Natural killer cell treated with Interleukin-12 subunit alpha and Interleukin-12 subunit beta and Interleukin-15 and Interleukin-18, amount 100 ng/mL, for 72 hours (primary cell): ENCODE measurements at regions not wholly inside any gene's neighbourhood (a gene's known extent, or its start where the extent isn't known, plus 50 kb on each side); places are given as distances from the start of the nearest gene placed in this dataset.

Experiments
- ATAC-seq, 2 donors: fragments of 150-1000 bp; cut with Tn5 transposase in 1 of 2; sonication (Bioruptor Pico), chemical (Tn5 transposase) in 1 of 2; 2 replicates each; pipeline ENCODE4 v1.10.0; 2021
- DNase-seq: peaks from one replicate; pipeline ENCODE4 v3.0.0; 2022; ENCODE audit warnings: low spot score
- H3K27ac Mint-ChIP-seq, 2 donors: 1 replicate in 1 of 2; 2 replicates in 1 of 2; pipeline ENCODE4 v1.8.0; 2022; ENCODE audit warnings: mixed read lengths in 2 of 2, mild to moderate bottlenecking in 1 of 2, moderate library complexity in 1 of 2
- H3K27me3 Mint-ChIP-seq, 2 donors: 1 replicate in 1 of 2; 2 replicates in 1 of 2; pipeline ENCODE4 v1.8.0; 2022; ENCODE audit warnings: mixed read lengths in 2 of 2
- H3K36me3 Mint-ChIP-seq: one replicate; pipeline ENCODE4 v1.8.0; 2022; ENCODE audit warnings: mixed read lengths
- H3K4me1 Mint-ChIP-seq, 2 donors: 1 replicate in 1 of 2; 2 replicates in 1 of 2; pipeline ENCODE4 v1.8.0; 2022; ENCODE audit warnings: low read depth in 2 of 2, mixed read lengths in 2 of 2, mild to moderate bottlenecking in 1 of 2
- H3K4me3 Mint-ChIP-seq: one replicate; pipeline ENCODE4 v1.8.0; 2022; ENCODE audit warnings: mixed read lengths
- H3K9me3 Mint-ChIP-seq: 2 replicates; pipeline ENCODE4 v1.8.0; 2022; ENCODE audit warnings: mixed read lengths

DNA sequence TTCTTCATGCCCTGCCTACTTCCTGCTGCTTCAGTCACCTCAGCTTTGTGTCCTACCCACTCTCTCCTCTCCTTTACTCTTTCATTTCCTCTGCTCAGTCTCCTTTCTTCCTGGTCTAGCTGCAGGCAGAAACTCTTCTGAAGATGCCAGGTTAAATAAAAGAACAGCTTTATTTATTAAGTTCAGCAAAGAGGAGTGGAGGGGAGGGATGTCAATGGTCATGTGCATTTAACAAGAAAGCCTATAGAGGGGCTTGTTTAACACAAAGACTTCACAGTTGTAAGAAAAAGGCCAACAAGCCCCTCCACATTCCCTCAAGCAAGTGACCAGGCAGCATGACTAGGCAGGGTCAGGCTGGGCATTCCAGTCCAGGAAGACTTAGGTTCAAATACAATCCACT lies 609.2 kb downstream of the INSC start:
- Mint-ChIP-seq H3K36me3 (no peaks in the 10 kb centered on the region), H3K27me3 (no peaks in the 10 kb centered on the region), H3K4me1 (no peaks in the 10 kb centered on the region), H3K9me3 (no peaks in the 10 kb centered on the region), H3K4me3 (no peak overlapping the region), H3K27ac (no peak overlapping the region)
- ATAC-seq (no peak), DNase-seq (no peak)

GRCh38 chr11:15724601-15725000 lies 609.9 kb downstream of the INSC start:
- no peak overlapping the region for H3K27ac Mint-ChIP-seq
- no peak for DNase-seq

DNA sequence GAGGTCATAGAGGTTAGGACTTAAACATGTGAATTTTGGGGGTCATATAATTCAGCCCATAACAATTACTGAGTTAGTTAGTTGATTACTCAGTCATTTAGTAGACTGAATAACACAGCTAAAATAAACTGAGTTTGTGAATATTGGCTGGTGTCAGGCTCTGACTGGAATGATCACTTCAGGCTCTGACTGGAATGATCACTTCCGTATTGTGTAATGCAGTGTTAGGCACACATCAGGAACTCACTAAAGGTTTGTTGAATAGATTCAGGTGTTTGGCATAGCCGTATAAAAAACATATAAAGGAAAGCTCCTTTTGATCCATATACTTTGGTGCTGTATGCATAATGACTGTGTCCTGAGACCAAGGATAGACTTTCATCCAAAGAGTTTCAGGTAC lies 610.5 kb downstream of the INSC start:
- no peaks in the 10 kb centered on the region for H3K4me1 Mint-ChIP-seq
- ATAC-seq (no peak), DNase-seq (no peak)
- H3K27ac Mint-ChIP-seq: no peak overlapping the region
- no peaks in the 10 kb centered on the region for H3K27me3 Mint-ChIP-seq
- no peak overlapping the region for H3K4me3 Mint-ChIP-seq
- no peaks in the 10 kb centered on the region for H3K9me3 Mint-ChIP-seq
- no peaks in the 10 kb centered on the region for H3K36me3 Mint-ChIP-seq

More at GRCh38 chr11:15724601-15725000, 609.9 kb downstream of the INSC start:
- H3K9me3 Mint-ChIP-seq: no peaks in the 10 kb centered on the region
- no peaks in the 10 kb centered on the region for H3K36me3 Mint-ChIP-seq
- no peak overlapping the region for H3K4me3 Mint-ChIP-seq
- H3K27me3 Mint-ChIP-seq: no peaks in the 10 kb centered on the region
- no peaks in the 10 kb centered on the region for H3K4me1 Mint-ChIP-seq
- no peak for ATAC-seq

DNA sequence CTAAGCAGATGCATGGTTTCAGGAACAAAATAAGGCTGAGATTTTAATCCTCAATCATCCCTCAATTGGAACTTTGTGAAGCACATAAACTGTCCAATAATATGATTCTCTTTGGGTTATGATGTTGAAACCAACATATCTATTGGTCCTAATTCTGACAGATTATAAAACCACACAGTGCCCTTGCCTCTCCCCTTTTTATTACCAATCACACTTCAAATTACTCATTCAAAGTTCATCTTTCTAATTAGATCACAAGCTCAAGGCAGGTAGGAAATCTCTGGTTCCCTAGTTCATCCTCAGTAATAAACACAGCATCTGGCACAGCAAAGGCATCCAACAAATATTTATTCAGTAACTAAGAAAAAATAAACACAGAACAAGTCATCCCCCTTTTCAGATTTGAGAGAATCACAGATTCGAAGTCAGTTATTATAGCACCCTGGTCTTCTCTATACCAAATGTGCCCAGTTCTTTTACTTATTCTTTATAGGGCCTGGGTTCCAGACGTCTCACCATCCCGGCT lies 611.6 kb downstream of the INSC start:
- no peaks in the 10 kb centered on the region for H3K9me3 Mint-ChIP-seq
- ATAC-seq (no peak), DNase-seq (no peak)
- no peak overlapping the region for H3K4me3 Mint-ChIP-seq
- H3K27me3 Mint-ChIP-seq: no peaks in the 10 kb centered on the region
- H3K4me1 Mint-ChIP-seq: no peaks in the 10 kb centered on the region
- H3K27ac Mint-ChIP-seq: no peak overlapping the region
- no peaks in the 10 kb centered on the region for H3K36me3 Mint-ChIP-seq

GRCh38 chr11:15726893-15727519 lies 612.3 kb downstream of the INSC start:
- H3K4me3 Mint-ChIP-seq: no peak overlapping the region
- no peaks in the 10 kb centered on the region for H3K27me3 Mint-ChIP-seq
- no peak for ATAC-seq
- no peaks in the 10 kb centered on the region for H3K36me3 Mint-ChIP-seq
- DNase-seq: no peak
- H3K4me1 Mint-ChIP-seq: no peaks in the 10 kb centered on the region
- H3K27ac Mint-ChIP-seq: no peak overlapping the region
- no peaks in the 10 kb centered on the region for H3K9me3 Mint-ChIP-seq

- no peak for ATAC-seq
- Mint-ChIP-seq H3K36me3 (no peaks in the 10 kb centered on the region), H3K9me3 (no peaks in the 10 kb centered on the region), H3K4me1 (no peaks in the 10 kb centered on the region), H3K4me3 (no peak overlapping the region), H3K27ac (no peak overlapping the region), H3K27me3 (no peaks in the 10 kb centered on the region)
- DNase-seq: no peak
These were observed 612.8 kb downstream of the INSC start for GRCh38 chr11:15727520-15727914.

DNA sequence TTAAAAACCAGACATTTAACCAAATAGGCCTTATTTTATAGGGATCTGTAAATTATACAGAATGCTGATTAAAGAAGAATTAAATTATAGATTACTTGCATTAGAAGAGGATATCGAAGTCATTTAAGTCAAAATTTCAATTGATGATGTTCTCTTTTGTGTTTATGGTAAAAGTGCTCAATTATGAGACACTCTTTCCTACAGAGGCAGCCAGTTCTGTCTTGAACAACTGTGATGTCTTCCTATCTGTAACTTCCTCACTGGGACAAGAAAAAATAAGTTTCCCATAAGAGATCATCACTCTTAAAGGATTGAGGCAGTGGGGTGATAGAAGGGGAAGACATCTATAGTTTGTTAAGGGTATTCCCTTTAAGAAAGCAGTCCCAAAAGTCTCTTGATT lies 613.5 kb downstream of the INSC start:
- Mint-ChIP-seq H3K4me3 (no peak overlapping the region), H3K9me3 (no peaks in the 10 kb centered on the region), H3K27me3 (no peaks in the 10 kb centered on the region), H3K27ac (no peak overlapping the region), H3K36me3 (no peaks in the 10 kb centered on the region), H3K4me1 (no peaks in the 10 kb centered on the region)
- DNase-seq: no peak
- ATAC-seq: no peak

GRCh38 chr11:15730263-15730994 lies 615.7 kb downstream of the INSC start:
- Mint-ChIP-seq H3K36me3 (no peaks in the 10 kb centered on the region), H3K27ac (no peak overlapping the region), H3K4me1 (no peaks in the 10 kb centered on the region), H3K4me3 (no peak overlapping the region), H3K27me3 (no peaks in the 10 kb centered on the region), H3K9me3 (no peaks in the 10 kb centered on the region)
- DNase-seq: no peak
- no peak for ATAC-seq

GRCh38 chr11:15730995-15731385 lies 616.3 kb downstream of the INSC start:
- Mint-ChIP-seq H3K9me3 (no peaks in the 10 kb centered on the region), H3K4me1 (no peaks in the 10 kb centered on the region)

DNA sequence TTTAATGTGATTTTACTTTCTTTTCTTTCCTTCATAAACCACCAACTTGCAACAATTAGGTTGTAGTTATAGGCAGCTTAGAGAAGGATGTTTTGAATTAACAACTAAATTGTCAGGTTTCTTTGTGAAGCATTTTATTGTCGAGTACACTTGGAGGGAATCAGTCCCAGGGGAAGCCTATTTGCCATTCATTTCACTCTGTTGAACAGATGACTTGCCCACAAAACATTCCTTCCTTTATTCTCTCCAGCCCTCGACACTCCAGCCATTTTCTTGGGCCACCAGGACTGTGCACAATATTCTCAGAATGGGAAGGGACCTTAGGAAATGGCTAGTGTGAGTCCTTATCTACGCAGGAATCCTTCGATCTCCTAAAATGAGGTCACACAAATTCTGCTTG lies 620.6 kb downstream of the SOX6 start:
- Mint-ChIP-seq H3K4me1 (no peaks in the 10 kb centered on the region), H3K27ac (no peak overlapping the region), H3K36me3 (no peaks in the 10 kb centered on the region), H3K4me3 (no peak overlapping the region), H3K27me3 (no peaks in the 10 kb centered on the region), H3K9me3 (peaks cover 3% of the 10 kb centered on the region)
- ATAC-seq (no peak), DNase-seq (no peak)

More at GRCh38 chr11:15730995-15731385, 616.3 kb downstream of the INSC start:
- no peak overlapping the region for H3K4me3 Mint-ChIP-seq
- H3K36me3 Mint-ChIP-seq: no peaks in the 10 kb centered on the region
- ATAC-seq: no peak
- DNase-seq: no peak
- H3K27me3 Mint-ChIP-seq: no peaks in the 10 kb centered on the region
- no peak overlapping the region for H3K27ac Mint-ChIP-seq

GRCh38 chr11:15737320-15737719 lies 619.0 kb downstream of the SOX6 start:
- H3K27me3 Mint-ChIP-seq: no peaks in the 10 kb centered on the region
- no peak for ATAC-seq
- H3K9me3 Mint-ChIP-seq: peaks cover 3% of the 10 kb centered on the region
- H3K36me3 Mint-ChIP-seq: no peaks in the 10 kb centered on the region
- DNase-seq: no peak
- no peak overlapping the region for H3K4me3 Mint-ChIP-seq
- H3K27ac Mint-ChIP-seq: no peak overlapping the region
- H3K4me1 Mint-ChIP-seq: no peaks in the 10 kb centered on the region

DNA sequence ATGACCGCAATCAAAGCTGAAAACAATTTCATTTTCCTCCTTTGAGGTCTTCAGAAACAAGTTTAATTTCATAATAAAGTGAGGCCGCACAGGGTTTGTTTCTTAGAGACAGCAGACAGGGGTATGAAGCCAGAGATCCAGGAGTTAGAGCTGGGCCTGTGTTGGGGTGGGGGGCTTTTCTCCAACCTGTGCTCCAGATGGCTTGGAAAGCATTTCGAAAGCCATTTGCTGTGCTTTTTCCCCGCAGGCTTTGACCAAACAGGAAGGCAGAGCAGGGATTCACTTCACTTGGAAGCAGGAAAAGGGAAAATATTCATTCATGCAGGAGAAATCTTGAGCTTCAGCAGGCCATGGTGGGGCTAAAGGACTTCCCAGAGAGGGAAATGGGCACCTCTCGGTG lies 617.4 kb downstream of the SOX6 start:
- no peak for ATAC-seq

DNA sequence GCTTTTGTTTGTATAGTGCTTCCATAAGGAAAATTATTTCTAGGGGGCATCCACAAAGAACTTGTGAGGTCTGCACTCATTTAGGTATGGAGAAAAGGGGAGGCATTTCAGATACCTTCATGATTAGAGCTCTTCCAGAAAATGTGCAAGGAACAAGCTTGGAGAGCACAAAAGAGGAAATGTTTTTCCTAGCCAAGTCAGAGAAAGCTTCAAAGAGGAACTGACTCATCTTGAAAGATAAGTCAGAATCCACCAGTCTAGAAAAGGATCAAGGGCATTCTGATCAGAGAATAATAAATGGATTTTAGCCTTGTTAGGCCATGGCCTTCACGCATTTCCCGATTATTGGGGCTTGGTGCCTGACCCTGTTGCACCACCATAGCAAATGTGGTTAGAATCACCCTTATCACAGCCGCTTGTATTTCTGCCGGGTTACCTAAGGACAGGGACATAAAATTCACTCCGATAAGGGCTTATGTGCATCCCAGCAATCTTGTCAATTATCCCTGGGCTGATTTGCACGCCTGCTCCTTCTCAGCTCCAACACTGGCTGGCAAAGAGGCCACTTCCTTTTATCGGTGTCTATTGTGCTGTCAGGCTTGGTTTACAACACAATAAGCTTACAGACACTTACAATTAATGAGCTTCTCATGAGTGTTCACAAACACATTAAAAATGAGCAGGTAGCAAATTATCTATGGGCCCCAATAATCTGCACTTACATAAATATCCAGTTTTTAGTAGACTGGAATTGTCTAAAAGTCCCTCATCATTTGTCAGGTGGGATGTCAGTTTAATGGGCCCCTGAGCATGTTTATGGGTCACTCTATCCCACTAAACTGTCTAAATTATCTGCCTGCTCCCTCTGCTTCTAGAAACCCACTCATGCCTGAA lies 613.5 kb downstream of the SOX6 start:
- no peak for ATAC-seq
- Mint-ChIP-seq H3K9me3 (peaks cover 12% of the 10 kb centered on the region), H3K36me3 (no peaks in the 10 kb centered on the region), H3K4me3 (no peak overlapping the region), H3K27ac (no peak overlapping the region), H3K4me1 (no peaks in the 10 kb centered on the region), H3K27me3 (peaks cover 0 to 4% of the 10 kb centered on the region in 2 donors)
- no peak for DNase-seq

More for the DNA sequence above, 617.4 kb downstream of the SOX6 start:
- peaks cover 4% of the 10 kb centered on the region for H3K9me3 Mint-ChIP-seq
- H3K27me3 Mint-ChIP-seq: no peaks in the 10 kb centered on the region
- no peaks in the 10 kb centered on the region for H3K36me3 Mint-ChIP-seq
- H3K4me1 Mint-ChIP-seq: no peaks in the 10 kb centered on the region
- DNase-seq: no peak
- H3K27ac Mint-ChIP-seq: no peak overlapping the region
- H3K4me3 Mint-ChIP-seq: no peak overlapping the region

DNA sequence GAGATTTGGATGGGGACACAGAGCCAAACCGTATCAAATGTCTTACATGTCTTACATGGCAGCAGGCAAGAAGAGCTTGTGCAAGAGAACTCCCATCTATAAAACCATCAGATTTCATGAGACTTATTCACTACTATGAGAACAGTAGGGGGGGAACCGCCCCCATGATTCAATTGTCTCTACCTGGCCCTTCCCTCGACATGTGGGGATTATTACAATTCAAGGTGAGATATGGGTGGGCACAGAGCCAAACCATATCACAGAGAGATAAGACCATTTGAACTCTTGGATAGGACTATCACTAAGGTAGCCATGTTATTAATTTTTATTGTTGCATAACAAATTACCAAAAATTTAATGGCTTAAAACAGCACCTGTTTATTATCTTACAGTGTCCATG lies 611.7 kb downstream of the SOX6 start:
- no peak overlapping the region for H3K27ac Mint-ChIP-seq
- DNase-seq (no peak), ATAC-seq (no peak)
- peaks cover 12% of the 10 kb centered on the region for H3K9me3 Mint-ChIP-seq
- no peaks in the 10 kb centered on the region for H3K36me3 Mint-ChIP-seq
- H3K4me3 Mint-ChIP-seq: no peak overlapping the region
- no peaks in the 10 kb centered on the region for H3K4me1 Mint-ChIP-seq
- H3K27me3 Mint-ChIP-seq: peaks cover 0 to 4% of the 10 kb centered on the region in 2 donors
